NCI-H2029 (cell line): ENCODE measurements at regions not wholly inside any gene's neighbourhood (a gene's known extent, or its start where the extent isn't known, plus 50 kb on each side); places are given as distances from the start of the nearest gene placed in this dataset.
"Not testable (repeated sequence)": the region's sequence is repeated elsewhere in the genome, so short reads cannot be mapped to it uniquely, and the experiment has no call there.

ENCODE experiments used
- DNase-seq: peaks from one replicate; lab custom pipeline; 2025; lab: John Stamatoyannopoulos, UW

GRCh38 chr9:30815585-30815984 lies 1568.9 kb upstream of the ACO1 start:
- DNase-seq: no peak

- DNase-seq: no peak
Measured at GRCh38 chr9:30845136-30845535, 1539.3 kb upstream of the ACO1 start.

GRCh38 chr9:30846651-30847050 lies 1537.8 kb upstream of the ACO1 start:
- no peak for DNase-seq

GRCh38 chr9:30851600-30851999 lies 1532.8 kb upstream of the ACO1 start:
- DNase-seq: no peak

- DNase-seq: no peak
Measured at GRCh38 chr9:30900706-30901105, 1483.7 kb upstream of the ACO1 start.

GRCh38 chr9:30913331-30913730 lies 1471.1 kb upstream of the ACO1 start:
- DNase-seq: no peak

GRCh38 chr9:30915451-30915850 lies 1469.0 kb upstream of the ACO1 start:
- no peak for DNase-seq

GRCh38 chr9:30925126-30925525 lies 1459.3 kb upstream of the ACO1 start:
- no peak for DNase-seq

- DNase-seq: no peak
Measured at GRCh38 chr9:30925635-30926034, 1458.8 kb upstream of the ACO1 start.

GRCh38 chr9:30928045-30928444 lies 1456.4 kb upstream of the ACO1 start:
- no peak for DNase-seq

GRCh38 chr9:30932226-30932625 lies 1452.2 kb upstream of the ACO1 start:
- DNase-seq: no peak

GRCh38 chr9:30935730-30936129 lies 1448.7 kb upstream of the ACO1 start:
- DNase-seq: no peak

- no peak for DNase-seq
Measured at GRCh38 chr9:30937106-30937505, 1447.3 kb upstream of the ACO1 start.

GRCh38 chr9:30942852-30943251 lies 1441.6 kb upstream of the ACO1 start:
- not testable (repeated sequence) for DNase-seq

GRCh38 chr9:30943446-30944224 lies 1440.8 kb upstream of the ACO1 start:
- DNase-seq: no peak

- DNase-seq: no peak
Measured at GRCh38 chr9:30944225-30944569, 1440.2 kb upstream of the ACO1 start.

- DNase-seq: no peak
Measured at GRCh38 chr9:30944741-30945280, 1439.6 kb upstream of the ACO1 start.

- DNase-seq: no peak
Measured at GRCh38 chr9:30964332-30964731, 1420.1 kb upstream of the ACO1 start.

- no peak for DNase-seq
Measured at GRCh38 chr9:30967476-30967875, 1417.0 kb upstream of the ACO1 start.

GRCh38 chr9:30970186-30970585 lies 1414.3 kb upstream of the ACO1 start:
- no peak for DNase-seq

- DNase-seq: peak; percentile 2
Measured at GRCh38 chr9:30970812-30971211, 1413.6 kb upstream of the ACO1 start.

- DNase-seq: no peak
Measured at GRCh38 chr9:30972654-30973053, 1411.8 kb upstream of the ACO1 start.

- DNase-seq: no peak
Measured at GRCh38 chr9:30977965-30978364, 1406.5 kb upstream of the ACO1 start.

- no peak for DNase-seq
Measured at GRCh38 chr9:30982301-30982700, 1402.1 kb upstream of the ACO1 start.
